ENCODE measurements at regions not wholly inside any gene's neighbourhood (a gene's known extent, or its start where the extent isn't known, plus 50 kb on each side); places are given as distances from the start of the nearest gene placed in this dataset.

DNA sequence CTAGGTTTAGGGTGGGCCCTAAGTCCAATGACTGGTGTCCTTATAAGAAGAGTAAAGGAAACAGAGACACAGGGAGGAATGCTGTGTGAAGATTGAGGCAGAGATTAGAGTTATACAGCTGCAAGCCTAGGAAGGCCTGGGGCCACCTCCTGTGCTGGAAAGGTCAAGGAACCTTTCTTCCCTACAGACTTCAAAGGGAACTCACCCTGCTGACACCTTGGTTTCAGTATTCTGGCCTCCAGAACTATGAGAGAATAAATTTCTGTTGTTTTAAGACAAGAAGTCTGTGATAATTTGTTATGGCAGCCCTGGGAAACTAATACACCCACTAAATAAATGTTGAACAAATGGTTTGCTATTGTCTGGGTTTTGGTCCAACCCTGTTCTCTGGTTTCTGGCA lies 102.3 kb upstream of the NEUROD1 start:
- TF ChIP-seq, protein P1, sequence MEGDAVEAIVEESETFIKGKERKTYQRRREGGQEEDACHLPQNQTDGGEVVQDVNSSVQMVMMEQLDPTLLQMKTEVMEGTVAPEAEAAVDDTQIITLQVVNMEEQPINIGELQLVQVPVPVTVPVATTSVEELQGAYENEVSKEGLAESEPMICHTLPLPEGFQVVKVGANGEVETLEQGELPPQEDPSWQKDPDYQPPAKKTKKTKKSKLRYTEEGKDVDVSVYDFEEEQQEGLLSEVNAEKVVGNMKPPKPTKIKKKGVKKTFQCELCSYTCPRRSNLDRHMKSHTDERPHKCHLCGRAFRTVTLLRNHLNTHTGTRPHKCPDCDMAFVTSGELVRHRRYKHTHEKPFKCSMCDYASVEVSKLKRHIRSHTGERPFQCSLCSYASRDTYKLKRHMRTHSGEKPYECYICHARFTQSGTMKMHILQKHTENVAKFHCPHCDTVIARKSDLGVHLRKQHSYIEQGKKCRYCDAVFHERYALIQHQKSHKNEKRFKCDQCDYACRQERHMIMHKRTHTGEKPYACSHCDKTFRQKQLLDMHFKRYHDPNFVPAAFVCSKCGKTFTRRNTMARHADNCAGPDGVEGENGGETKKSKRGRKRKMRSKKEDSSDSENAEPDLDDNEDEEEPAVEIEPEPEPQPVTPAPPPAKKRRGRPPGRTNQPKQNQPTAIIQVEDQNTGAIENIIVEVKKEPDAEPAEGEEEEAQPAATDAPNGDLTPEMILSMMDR (IDR thresholded peaks at IDR 0.05; ENCODE audit: low read depth, low read length) = no peak
- Histone ChIP-seq H3K36me3 (no peaks in the 10 kb centered on the region), H3K4me1 (no peaks in the 10 kb centered on the region), H3K4me3 (ENCODE audit: low read depth, low read length) (no peak overlapping the region), H3K27me3 (no peaks in the 10 kb centered on the region), H3K9me3 (no peaks in the 10 kb centered on the region)
- no peak for DNase-seq

DNA sequence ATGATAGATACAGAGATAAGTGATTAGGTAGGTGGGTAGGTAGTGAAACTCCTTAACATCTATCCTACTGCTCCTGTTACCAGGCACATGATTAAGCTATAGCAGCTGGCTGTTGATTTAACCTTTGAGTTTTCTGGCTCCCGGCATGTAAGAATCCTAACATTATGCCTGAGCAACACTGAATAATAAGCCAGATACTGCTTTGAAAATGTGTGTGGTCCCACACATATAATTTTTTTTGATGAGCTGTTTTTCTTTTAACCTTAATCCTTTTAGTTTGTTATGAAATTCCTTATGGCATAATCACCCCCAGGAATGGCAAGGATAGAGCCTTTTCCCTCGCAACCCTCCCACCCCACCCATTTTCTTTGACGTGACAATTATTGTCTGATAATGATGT lies 104.2 kb upstream of the NEUROD1 start:
- H3K36me3 ChIP-seq = no peaks in the 10 kb centered on the region
- TF ChIP-seq, protein P1 (IDR thresholded peaks at IDR 0.05; ENCODE audit: low read depth, low read length) = no peak
- H3K4me3 ChIP-seq (ENCODE audit: low read depth, low read length) = no peak overlapping the region
- no peak for DNase-seq
- H3K27me3 ChIP-seq = no peaks in the 10 kb centered on the region
- H3K4me1 ChIP-seq = no peaks in the 10 kb centered on the region
- H3K9me3 ChIP-seq = no peaks in the 10 kb centered on the region

- TF ChIP-seq, protein P1 (IDR thresholded peaks at IDR 0.05; ENCODE audit: low read depth, low read length) = no peak
- no peaks in the 10 kb centered on the region for H3K9me3 ChIP-seq
- H3K36me3 ChIP-seq = no peaks in the 10 kb centered on the region
- no peaks in the 10 kb centered on the region for H3K27me3 ChIP-seq
- H3K4me1 ChIP-seq = no peaks in the 10 kb centered on the region
- no peak overlapping the region for H3K4me3 ChIP-seq (ENCODE audit: low read depth, low read length)
- no peak for DNase-seq
Measured at GRCh38 chr2:181785691-181786344, 105.5 kb upstream of the NEUROD1 start.

GRCh38 chr2:181786371-181787228 lies 104.9 kb upstream of the ITPRID2 start:
- H3K36me3 ChIP-seq = no peaks in the 10 kb centered on the region
- no peaks in the 10 kb centered on the region for H3K27me3 ChIP-seq
- H3K9me3 ChIP-seq = no peaks in the 10 kb centered on the region
- no peak overlapping the region for H3K4me3 ChIP-seq (ENCODE audit: low read depth, low read length)
- H3K4me1 ChIP-seq = no peaks in the 10 kb centered on the region
- DNase-seq = no peak
- TF ChIP-seq, protein P1 (IDR thresholded peaks at IDR 0.05; ENCODE audit: low read depth, low read length) = no peak

- H3K4me1 ChIP-seq = no peaks in the 10 kb centered on the region
- DNase-seq = no peak
- TF ChIP-seq, protein P1 (IDR thresholded peaks at IDR 0.05; ENCODE audit: low read depth, low read length) = no peak
Measured at GRCh38 chr2:181787310-181788048, 104.1 kb upstream of the ITPRID2 start.

More at GRCh38 chr2:181787310-181788048, 104.1 kb upstream of the ITPRID2 start:
- Histone ChIP-seq H3K27me3 (no peaks in the 10 kb centered on the region), H3K9me3 (no peaks in the 10 kb centered on the region), H3K36me3 (no peaks in the 10 kb centered on the region), H3K4me3 (ENCODE audit: low read depth, low read length) (no peak overlapping the region)

Data from BE2C (cell line).